ENCODE measurements at regions not wholly inside any gene's neighbourhood (a gene's known extent, or its start where the extent isn't known, plus 50 kb on each side); places are given as distances from the start of the nearest gene placed in this dataset.

DNA sequence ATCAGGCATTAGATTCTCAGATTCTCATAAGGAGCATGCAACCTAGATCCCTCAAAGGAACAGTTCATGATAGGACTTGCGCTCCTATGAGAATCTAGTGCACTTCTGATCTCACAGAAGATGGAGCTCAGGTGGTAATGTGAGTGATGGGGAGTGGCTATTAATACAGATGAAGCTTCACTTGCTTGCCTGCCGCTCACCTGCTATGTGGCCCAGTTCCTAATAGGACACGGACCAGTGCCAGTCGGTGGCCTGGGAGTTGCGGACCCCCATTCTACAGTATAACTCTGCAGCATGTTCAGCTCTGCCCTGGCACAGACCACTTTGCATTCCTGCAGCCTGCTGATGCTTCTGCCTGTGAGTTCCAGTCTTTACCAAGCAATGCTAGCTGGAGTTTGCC lies 581.3 kb upstream of the KLF4 start:
- Histone ChIP-seq H3K4me3 (no peak overlapping the region), H3K27ac (no peak overlapping the region)
- TF ChIP-seq, protein P1, sequence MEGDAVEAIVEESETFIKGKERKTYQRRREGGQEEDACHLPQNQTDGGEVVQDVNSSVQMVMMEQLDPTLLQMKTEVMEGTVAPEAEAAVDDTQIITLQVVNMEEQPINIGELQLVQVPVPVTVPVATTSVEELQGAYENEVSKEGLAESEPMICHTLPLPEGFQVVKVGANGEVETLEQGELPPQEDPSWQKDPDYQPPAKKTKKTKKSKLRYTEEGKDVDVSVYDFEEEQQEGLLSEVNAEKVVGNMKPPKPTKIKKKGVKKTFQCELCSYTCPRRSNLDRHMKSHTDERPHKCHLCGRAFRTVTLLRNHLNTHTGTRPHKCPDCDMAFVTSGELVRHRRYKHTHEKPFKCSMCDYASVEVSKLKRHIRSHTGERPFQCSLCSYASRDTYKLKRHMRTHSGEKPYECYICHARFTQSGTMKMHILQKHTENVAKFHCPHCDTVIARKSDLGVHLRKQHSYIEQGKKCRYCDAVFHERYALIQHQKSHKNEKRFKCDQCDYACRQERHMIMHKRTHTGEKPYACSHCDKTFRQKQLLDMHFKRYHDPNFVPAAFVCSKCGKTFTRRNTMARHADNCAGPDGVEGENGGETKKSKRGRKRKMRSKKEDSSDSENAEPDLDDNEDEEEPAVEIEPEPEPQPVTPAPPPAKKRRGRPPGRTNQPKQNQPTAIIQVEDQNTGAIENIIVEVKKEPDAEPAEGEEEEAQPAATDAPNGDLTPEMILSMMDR (IDR thresholded peaks at IDR 0.05), result no peak
- no peak for DNase-seq (ENCODE audit: low spot score)

DNA sequence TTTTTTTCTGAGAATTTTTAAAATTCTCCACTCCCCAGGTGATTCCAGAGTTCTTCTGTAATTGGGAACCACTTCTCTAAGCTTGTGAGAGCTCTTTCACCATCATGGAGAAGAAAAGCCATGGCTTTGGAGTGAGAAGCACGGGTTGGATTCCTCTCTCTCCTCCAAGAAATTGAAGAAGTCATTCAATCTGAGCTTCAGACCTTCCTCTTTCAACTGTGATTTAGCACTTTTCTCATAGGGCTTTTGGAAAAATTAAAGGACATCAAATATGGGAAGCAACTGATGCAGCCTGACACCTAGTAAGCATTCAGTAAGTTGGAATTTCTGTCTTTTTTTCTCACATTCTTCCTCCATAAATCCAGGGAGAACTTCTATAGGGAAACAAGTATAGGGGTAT lies 580.4 kb upstream of the KLF4 start:
- H3K27ac ChIP-seq, result no peak overlapping the region
- TF ChIP-seq, protein P1 (IDR thresholded peaks at IDR 0.05), result no peak
- H3K4me3 ChIP-seq, result no peak overlapping the region
- no peak for DNase-seq (ENCODE audit: low spot score)

DNA sequence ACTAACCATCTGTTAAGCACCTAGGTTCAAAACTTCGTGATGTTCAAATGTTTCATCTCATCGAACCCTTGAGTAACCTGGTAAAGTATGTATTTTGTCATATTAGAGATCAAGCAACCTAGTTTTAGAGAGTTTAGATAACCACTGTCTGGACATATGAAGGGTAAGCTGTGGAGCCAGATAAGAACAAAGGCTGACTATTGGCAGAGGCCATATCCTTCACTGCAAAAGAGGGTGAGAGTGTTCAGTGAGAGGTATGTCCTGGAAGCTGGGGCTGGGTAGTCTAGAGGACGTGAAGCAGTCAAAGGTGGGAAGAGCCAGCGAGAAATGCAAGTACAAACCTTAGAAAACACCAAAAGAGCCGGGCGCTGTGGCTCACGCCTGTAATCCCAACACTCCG lies 573.1 kb upstream of the KLF4 start:
- TF ChIP-seq, protein P1 (IDR thresholded peaks at IDR 0.05), result no peak
- DNase-seq (ENCODE audit: low spot score), result no peak
- Histone ChIP-seq H3K27ac (no peak overlapping the region), H3K4me3 (no peak overlapping the region)

DNA sequence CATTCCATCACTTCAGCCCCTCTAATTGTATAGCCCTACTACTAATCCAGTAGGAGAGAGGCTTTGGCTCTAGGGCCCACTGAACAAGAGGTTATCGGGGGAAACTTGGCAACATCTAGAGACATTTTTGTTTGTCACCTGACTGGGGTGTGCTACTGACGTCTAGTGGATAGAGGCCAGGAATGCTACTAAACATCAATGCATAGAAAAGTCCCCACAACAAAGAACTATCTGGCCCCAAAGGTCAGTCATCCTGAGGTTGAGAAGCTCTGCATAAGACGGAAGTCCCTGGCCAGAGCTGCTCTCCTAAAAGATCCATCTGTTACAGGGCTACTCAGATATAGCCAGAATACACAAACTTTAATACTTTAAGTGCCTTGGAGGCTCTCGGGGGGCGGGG lies 570.6 kb upstream of the KLF4 start:
- Histone ChIP-seq H3K4me3 (no peak overlapping the region), H3K27ac (no peak overlapping the region)
- TF ChIP-seq, protein P1 (IDR thresholded peaks at IDR 0.05), result no peak
- no peak for DNase-seq (ENCODE audit: low spot score)

DNA sequence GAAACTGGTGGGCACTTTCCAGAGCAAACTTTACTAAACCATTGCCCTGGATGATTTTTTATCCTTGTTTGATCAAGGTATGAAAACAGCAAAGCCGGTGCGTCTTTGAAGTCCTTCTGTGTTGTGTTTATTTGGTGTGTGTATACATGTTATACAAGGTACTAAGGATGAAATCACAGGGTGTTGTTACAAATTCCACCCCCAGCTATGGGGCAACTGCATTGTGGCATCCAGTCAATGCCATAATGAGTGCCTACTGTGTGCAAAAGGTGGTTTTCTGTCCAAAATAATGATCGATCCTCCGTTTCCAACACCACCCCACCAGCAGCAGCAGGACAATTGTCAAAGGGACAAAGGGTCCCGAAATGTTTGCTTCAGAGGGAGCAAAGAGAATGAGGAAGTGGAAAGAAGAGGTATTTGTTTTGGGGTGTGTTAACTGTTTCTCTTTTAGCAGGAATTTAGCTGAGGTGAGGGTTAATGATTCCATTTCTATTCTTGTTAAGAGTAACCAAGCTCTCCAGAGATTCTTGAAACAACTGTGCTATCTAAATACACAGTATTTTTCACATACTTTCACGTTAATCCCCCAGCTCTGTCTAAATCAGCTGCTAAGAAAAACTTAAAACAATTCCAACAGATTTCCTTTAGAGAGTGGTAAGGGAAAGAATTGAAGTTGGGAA lies 568.7 kb upstream of the KLF4 start:
- TF ChIP-seq, protein P1 (IDR thresholded peaks at IDR 0.05), result no peak
- no peak for DNase-seq (ENCODE audit: low spot score)
- Histone ChIP-seq H3K4me3 (no peak overlapping the region), H3K27ac (no peak overlapping the region)

DNA sequence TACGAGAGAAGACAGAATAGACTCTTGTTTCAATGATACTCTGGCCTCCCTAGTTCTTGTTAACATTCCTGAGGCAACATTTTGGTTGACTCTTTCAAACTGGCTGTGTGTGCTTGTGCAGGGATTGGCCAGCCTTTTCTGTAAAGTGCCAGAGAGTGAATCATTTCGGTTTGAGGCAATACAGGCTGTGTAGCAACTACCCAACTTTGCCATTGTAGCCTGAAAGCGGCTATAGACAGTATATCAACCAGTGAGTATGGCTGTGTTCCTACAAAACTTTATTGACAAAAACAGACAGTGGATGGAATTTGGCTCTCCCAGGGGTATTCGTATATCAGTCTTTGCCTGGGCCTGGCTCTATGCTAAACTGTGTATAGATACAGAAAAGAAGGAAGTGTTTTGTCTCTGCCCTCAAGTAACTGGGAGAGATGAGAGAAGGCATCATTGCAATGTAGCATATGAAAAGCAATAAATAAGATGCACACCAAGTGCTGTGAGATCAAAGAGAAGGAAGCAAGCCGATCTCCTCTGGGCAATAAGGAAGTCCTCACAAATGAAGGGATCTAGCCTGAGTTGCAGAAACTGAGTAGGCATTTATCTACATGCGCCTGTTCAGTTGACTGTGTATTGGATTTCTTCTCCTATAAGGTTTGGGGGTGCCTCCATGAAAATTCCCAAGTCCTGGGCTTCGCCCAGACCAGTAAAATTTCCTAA lies 568.0 kb upstream of the KLF4 start:
- TF ChIP-seq, protein P1 (IDR thresholded peaks at IDR 0.05), result no peak
- Histone ChIP-seq H3K27ac (peak overlapping the region in 1 of 2 donors; percentile 39), H3K4me3 (no peak overlapping the region)
- DNase-seq (ENCODE audit: low spot score), result no peak
